ENCODE measurements at regions not wholly inside any gene's neighbourhood (a gene's known extent, or its start where the extent isn't known, plus 50 kb on each side); places are given as distances from the start of the nearest gene placed in this dataset.

DNA sequence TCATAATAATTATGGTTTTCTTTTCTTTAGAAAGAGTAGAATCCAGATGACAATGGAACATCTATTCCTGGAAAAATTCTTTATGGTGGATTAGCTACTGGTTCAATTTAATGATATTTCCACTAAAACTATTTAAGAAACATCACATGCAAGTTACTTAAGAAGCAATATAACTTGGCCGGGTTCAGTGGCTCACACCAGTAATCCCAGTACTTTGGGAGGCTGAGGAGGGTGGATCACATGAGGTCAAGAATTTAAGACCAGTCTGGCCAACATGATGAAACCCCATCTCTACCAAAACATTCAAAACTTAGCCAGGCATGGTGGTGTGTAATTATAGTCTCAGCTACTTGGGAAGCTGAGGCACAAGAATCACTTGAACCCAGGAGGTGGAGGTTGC, 65.9 kb upstream of the SMLR1 start:
- WGBS: 100% methylated on average over 1 of the region's 1 CpG

DNA sequence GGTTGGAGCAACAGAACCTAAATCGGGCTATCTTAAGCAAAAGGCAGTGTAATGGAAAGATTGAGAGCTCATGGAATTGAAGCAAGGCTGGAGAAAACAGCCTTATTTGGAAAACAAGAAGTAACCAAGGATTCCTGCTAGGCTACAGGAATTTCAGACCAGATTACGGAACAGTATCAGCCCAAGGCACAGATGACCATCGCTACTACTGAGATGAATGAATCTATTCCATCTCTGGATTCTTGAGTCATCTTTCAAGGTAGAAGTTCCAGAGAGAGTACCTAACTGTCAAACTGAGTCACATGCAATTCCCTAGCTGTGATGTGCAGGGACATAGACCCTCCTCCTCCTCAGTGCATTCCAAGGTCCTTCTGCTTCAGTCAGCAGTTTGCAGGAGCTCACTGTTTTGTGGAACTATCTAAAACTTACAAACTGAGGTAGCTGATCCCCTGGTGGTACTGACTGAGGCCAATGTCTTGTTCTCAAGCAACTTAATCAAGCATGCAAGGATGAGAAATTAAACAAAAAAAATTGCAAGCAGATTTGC, 62.0 kb upstream of the SMLR1 start:
- 95% methylated on average over 2 of the region's 3 CpGs for WGBS
- Histone ChIP-seq H2BK5ac (ENCODE audit: low read depth, low read length, poor library complexity, severe bottlenecking) (no peak overlapping the region), H3K79me1 (replicated peaks; ENCODE audit: low read length, poor library complexity, severe bottlenecking) (no peaks in the 10 kb centered on the region), H3K9ac (ENCODE audit: low read length) (no peak overlapping the region), H2BK15ac (ENCODE audit: low read depth, poor library complexity, severe bottlenecking) (no peak overlapping the region), H3K4me2 (ENCODE audit: low read length, poor library complexity, severe bottlenecking) (no peak overlapping the region), H3K23ac (ENCODE audit: low read length in 2 of 2) (no peak overlapping the region), H3K4me1 (ENCODE audit: control insufficient read depth, insufficient read depth, low read depth, low read length) (no peaks in the 10 kb centered on the region), H3K27me3 (ENCODE audit: control insufficient read depth in 1 of 2, insufficient read depth in 1 of 2, low read length in 2 of 2) (peaks cover 3 to 8% of the 10 kb centered on the region in 2 experiments), H3K27ac (ENCODE audit: low read length, poor library complexity, severe bottlenecking) (no peak overlapping the region), H3K36me3 (ENCODE audit: control insufficient read depth in 1 of 2, insufficient read depth in 2 of 2, low read depth in 1 of 2, low read length in 2 of 2) (no peaks in the 10 kb centered on the region), H2AFZ (ENCODE audit: low read depth, low read length) (no peak overlapping the region), H3K4me3 (ENCODE audit: insufficient read depth in 1 of 2, low read depth in 1 of 2, low read length in 2 of 2) (no peak overlapping the region), H3K18ac (ENCODE audit: low read depth in 1 of 2, low read length in 2 of 2) (no peak overlapping the region), H2BK12ac (ENCODE audit: low read length in 2 of 2) (no peak overlapping the region), H3K4ac (ENCODE audit: low read depth in 1 of 2, low read length in 2 of 2) (peak overlapping the region in 1 of 2 experiments; percentile 47), H3K9me3 (ENCODE audit: control insufficient read depth, low read length) (no peaks in the 10 kb centered on the region), H4K8ac (ENCODE audit: low read length) (no peak overlapping the region), H2BK120ac (ENCODE audit: low read depth, low read length) (no peak overlapping the region), H2AK5ac (ENCODE audit: low read length, severe bottlenecking) (no peak overlapping the region), H3K14ac (ENCODE audit: low read length in 2 of 2) (no peak overlapping the region), H4K91ac (ENCODE audit: low read length) (no peak overlapping the region)
- DNase-seq: peak; percentile 9

More for the DNA sequence above, 65.9 kb upstream of the SMLR1 start:
- H3K14ac ChIP-seq (ENCODE audit: low read length in 2 of 2): no peak overlapping the region
- H3K18ac ChIP-seq (ENCODE audit: low read depth in 1 of 2, low read length in 2 of 2): no peak overlapping the region
- H3K4me2 ChIP-seq (ENCODE audit: low read length, poor library complexity, severe bottlenecking): no peak overlapping the region
- H3K36me3 ChIP-seq (ENCODE audit: control insufficient read depth in 1 of 2, insufficient read depth in 2 of 2, low read depth in 1 of 2, low read length in 2 of 2): no peaks in the 10 kb centered on the region
- no peak overlapping the region for H3K4ac ChIP-seq (ENCODE audit: low read depth in 1 of 2, low read length in 2 of 2)
- H2BK120ac ChIP-seq (ENCODE audit: low read depth, low read length): no peak overlapping the region
- no peaks in the 10 kb centered on the region for H3K4me1 ChIP-seq (ENCODE audit: control insufficient read depth, insufficient read depth, low read depth, low read length)
- H3K9me3 ChIP-seq (ENCODE audit: control insufficient read depth, low read length): no peaks in the 10 kb centered on the region
- no peak overlapping the region for H2AFZ ChIP-seq (ENCODE audit: low read depth, low read length)
- no peak overlapping the region for H3K9ac ChIP-seq (ENCODE audit: low read length)
- H2BK15ac ChIP-seq (ENCODE audit: low read depth, poor library complexity, severe bottlenecking): no peak overlapping the region
- no peak overlapping the region for H3K27ac ChIP-seq (ENCODE audit: low read length, poor library complexity, severe bottlenecking)
- no peak overlapping the region for H2AK5ac ChIP-seq (ENCODE audit: low read length, severe bottlenecking)
- H2BK12ac ChIP-seq (ENCODE audit: low read length in 2 of 2): no peak overlapping the region
- no peaks in the 10 kb centered on the region for H3K79me1 ChIP-seq (replicated peaks; ENCODE audit: low read length, poor library complexity, severe bottlenecking)
- H3K27me3 ChIP-seq (ENCODE audit: control insufficient read depth in 1 of 2, insufficient read depth in 1 of 2, low read length in 2 of 2): peaks cover 3 to 8% of the 10 kb centered on the region in 2 experiments
- no peak overlapping the region for H3K23ac ChIP-seq (ENCODE audit: low read length in 2 of 2)
- no peak overlapping the region for H4K91ac ChIP-seq (ENCODE audit: low read length)
- no peak overlapping the region for H4K8ac ChIP-seq (ENCODE audit: low read length)
- H2BK5ac ChIP-seq (ENCODE audit: low read depth, low read length, poor library complexity, severe bottlenecking): no peak overlapping the region
- DNase-seq: no peak
- H3K4me3 ChIP-seq (ENCODE audit: insufficient read depth in 1 of 2, low read depth in 1 of 2, low read length in 2 of 2): no peak overlapping the region

DNA sequence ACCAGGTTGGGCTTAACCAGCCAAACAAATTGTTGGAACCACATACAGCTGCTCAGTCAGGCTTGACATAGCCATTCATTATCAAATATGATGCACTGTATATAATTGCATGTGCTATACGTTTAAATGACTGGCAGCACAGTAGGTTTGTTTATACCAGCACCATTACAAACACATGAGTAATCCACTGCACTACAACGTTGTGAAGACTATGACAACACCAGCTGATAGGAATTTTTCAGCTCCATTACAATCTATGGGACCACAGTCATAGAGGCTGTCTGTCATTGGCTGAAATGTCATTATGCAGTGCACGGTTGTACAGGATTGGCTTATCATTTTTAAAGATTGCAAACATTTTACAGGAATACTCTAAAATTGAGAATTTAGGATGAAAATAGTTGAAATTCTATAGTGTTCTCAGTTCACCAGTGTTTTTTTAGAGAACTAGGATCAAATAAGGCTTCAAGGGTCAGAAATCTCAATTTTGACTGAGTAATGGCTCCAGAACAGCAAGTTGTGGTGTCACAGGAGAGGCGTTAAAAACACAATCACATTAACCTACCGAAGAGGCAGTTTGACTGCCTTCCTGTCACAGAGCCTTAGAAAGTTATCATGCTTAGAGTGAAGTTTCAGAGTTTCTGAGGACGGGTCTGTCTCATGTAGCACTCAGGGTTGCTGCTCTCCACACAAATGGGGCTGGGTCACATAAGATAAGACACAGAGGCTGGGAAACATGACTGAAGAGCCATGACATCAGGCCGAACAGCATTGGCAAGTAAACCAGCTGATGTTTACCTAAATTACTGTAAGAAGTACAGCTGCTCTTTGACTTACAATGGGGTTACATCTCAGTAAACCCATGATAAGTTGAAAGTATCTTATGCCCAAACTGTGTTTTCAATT, 60.7 kb upstream of the SMLR1 start:
- Histone ChIP-seq H3K4me1 (ENCODE audit: control insufficient read depth, insufficient read depth, low read depth, low read length) (no peaks in the 10 kb centered on the region), H4K8ac (ENCODE audit: low read length) (no peak overlapping the region), H3K14ac (ENCODE audit: low read length in 2 of 2) (no peak overlapping the region), H3K18ac (ENCODE audit: low read depth in 1 of 2, low read length in 2 of 2) (no peak overlapping the region), H2BK15ac (ENCODE audit: low read depth, poor library complexity, severe bottlenecking) (no peak overlapping the region), H3K23ac (ENCODE audit: low read length in 2 of 2) (no peak overlapping the region), H2BK5ac (ENCODE audit: low read depth, low read length, poor library complexity, severe bottlenecking) (no peak overlapping the region), H3K4me2 (ENCODE audit: low read length, poor library complexity, severe bottlenecking) (no peak overlapping the region), H3K27me3 (ENCODE audit: control insufficient read depth in 1 of 2, insufficient read depth in 1 of 2, low read length in 2 of 2) (peaks cover 3 to 8% of the 10 kb centered on the region in 2 experiments), H3K9ac (ENCODE audit: low read length) (no peak overlapping the region), H3K79me1 (replicated peaks; ENCODE audit: low read length, poor library complexity, severe bottlenecking) (no peaks in the 10 kb centered on the region), H3K4ac (ENCODE audit: low read depth in 1 of 2, low read length in 2 of 2) (no peak overlapping the region), H2BK120ac (ENCODE audit: low read depth, low read length) (no peak overlapping the region), H2BK12ac (ENCODE audit: low read length in 2 of 2) (no peak overlapping the region), H3K4me3 (ENCODE audit: insufficient read depth in 1 of 2, low read depth in 1 of 2, low read length in 2 of 2) (no peak overlapping the region), H3K36me3 (ENCODE audit: control insufficient read depth in 1 of 2, insufficient read depth in 2 of 2, low read depth in 1 of 2, low read length in 2 of 2) (no peaks in the 10 kb centered on the region), H2AFZ (ENCODE audit: low read depth, low read length) (no peak overlapping the region), H4K91ac (ENCODE audit: low read length) (no peak overlapping the region), H2AK5ac (ENCODE audit: low read length, severe bottlenecking) (no peak overlapping the region), H3K9me3 (ENCODE audit: control insufficient read depth, low read length) (no peaks in the 10 kb centered on the region), H3K27ac (ENCODE audit: low read length, poor library complexity, severe bottlenecking) (no peak overlapping the region)
- peak; percentile 58 for DNase-seq
- 58% methylated on average over 6 of the region's 7 CpGs for WGBS

DNA sequence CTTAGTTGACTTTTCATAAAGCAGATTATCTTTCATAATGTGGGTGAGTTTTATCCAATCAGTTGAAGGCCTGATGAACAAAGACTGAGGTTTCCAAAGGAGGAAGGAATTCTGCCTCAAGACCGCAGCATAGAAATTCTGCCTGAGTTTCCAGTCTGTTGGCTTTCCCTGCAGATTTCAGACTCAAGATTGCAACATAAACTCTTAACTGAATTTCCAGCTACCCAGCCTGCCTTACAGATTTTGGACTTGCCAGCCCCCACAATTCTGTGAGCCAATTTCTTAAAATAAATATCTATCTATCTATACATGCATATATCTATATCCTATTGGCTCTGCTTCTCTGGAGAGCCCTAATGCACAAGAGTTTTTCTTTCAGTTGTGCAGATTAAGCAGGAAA, 57.3 kb upstream of the SMLR1 start:
- Histone ChIP-seq H2AK5ac (ENCODE audit: low read length, severe bottlenecking) (no peak overlapping the region), H3K9me3 (ENCODE audit: control insufficient read depth, low read length) (no peaks in the 10 kb centered on the region), H3K23ac (ENCODE audit: low read length in 2 of 2) (no peak overlapping the region), H2BK12ac (ENCODE audit: low read length in 2 of 2) (no peak overlapping the region), H2BK120ac (ENCODE audit: low read depth, low read length) (no peak overlapping the region), H3K4me3 (ENCODE audit: insufficient read depth in 1 of 2, low read depth in 1 of 2, low read length in 2 of 2) (no peak overlapping the region), H3K79me1 (replicated peaks; ENCODE audit: low read length, poor library complexity, severe bottlenecking) (no peaks in the 10 kb centered on the region), H3K36me3 (ENCODE audit: control insufficient read depth in 1 of 2, insufficient read depth in 2 of 2, low read depth in 1 of 2, low read length in 2 of 2) (no peaks in the 10 kb centered on the region), H4K91ac (ENCODE audit: low read length) (no peak overlapping the region), H3K27ac (ENCODE audit: low read length, poor library complexity, severe bottlenecking) (no peak overlapping the region), H3K4ac (ENCODE audit: low read depth in 1 of 2, low read length in 2 of 2) (no peak overlapping the region), H3K4me1 (ENCODE audit: control insufficient read depth, insufficient read depth, low read depth, low read length) (no peaks in the 10 kb centered on the region), H2AFZ (ENCODE audit: low read depth, low read length) (no peak overlapping the region), H3K27me3 (ENCODE audit: control insufficient read depth in 1 of 2, insufficient read depth in 1 of 2, low read length in 2 of 2) (no peaks in the 10 kb centered on the region), H3K4me2 (ENCODE audit: low read length, poor library complexity, severe bottlenecking) (no peak overlapping the region), H3K18ac (ENCODE audit: low read depth in 1 of 2, low read length in 2 of 2) (no peak overlapping the region), H3K14ac (ENCODE audit: low read length in 2 of 2) (no peak overlapping the region), H2BK5ac (ENCODE audit: low read depth, low read length, poor library complexity, severe bottlenecking) (no peak overlapping the region), H2BK15ac (ENCODE audit: low read depth, poor library complexity, severe bottlenecking) (no peak overlapping the region), H4K8ac (ENCODE audit: low read length) (no peak overlapping the region), H3K9ac (ENCODE audit: low read length) (no peak overlapping the region)
- 100% methylated on average over 1 of the region's 1 CpG for WGBS
- no peak for DNase-seq
